Astrocyte of the spinal cord (primary cell): ENCODE measurements at regions not wholly inside any gene's neighbourhood (a gene's known extent, or its start where the extent isn't known, plus 50 kb on each side); places are given as distances from the start of the nearest gene placed in this dataset.
A peak's percentile ranks its signal among the peaks of the same experiment; 100 is the strongest.
"Not testable (repeated sequence)": the region's sequence is repeated elsewhere in the genome, so short reads cannot be mapped to it uniquely, and the experiment has no call there.

Source experiments
- DNase-seq: peaks from one replicate; pipeline ENCODE4 v3.0.0; 2011; ENCODE audit warnings: low read depth, low spot score
- H3K4me3 ChIP-seq: 2 replicates; pipeline ENCODE4 v1.5.1; 2011; ENCODE audit warnings: low read depth, mild to moderate bottlenecking, low read length, moderate library complexity
- CTCF ChIP-seq: IDR thresholded peaks from 2 replicates; pipeline ENCODE4 v1.5.1; 2012; ENCODE audit warnings: low read depth, mild to moderate bottlenecking, low read length, inconsistent platforms
- in situ Hi-C: cut with HindIII; loops from 2 replicates; pipeline ENCODE4 v1.10.0; 2017; ENCODE audit warnings: low sequenced_read_pairs

- TF ChIP-seq CTCF, result peak; percentile 29
- in situ Hi-C loops, result no loop called here
- peak; percentile 9 for DNase-seq
- H3K4me3 ChIP-seq, result no peak overlapping the region
Observed at GRCh38 chr4:11954093-11954492, 525.4 kb upstream of the HS3ST1 start.

GRCh38 chr4:11949355-11949754 is 520.7 kb upstream of the HS3ST1 start:
- no peak for DNase-seq
- TF ChIP-seq CTCF, result no peak
- H3K4me3 ChIP-seq, result no peak overlapping the region
- in situ Hi-C loops, result no loop called here

- in situ Hi-C loops, H3K4me3 ChIP-seq, DNase-seq: not testable (repeated sequence)
Observed at GRCh38 chr4:11947629-11948028, 518.9 kb upstream of the HS3ST1 start.

GRCh38 chr4:11937941-11938340 is 509.2 kb upstream of the HS3ST1 start:
- no peak for TF ChIP-seq CTCF
- in situ Hi-C loops, result no loop called here

GRCh38 chr4:11931266-11931820 is 502.6 kb upstream of the HS3ST1 start:
- in situ Hi-C loops, result no loop called here
- TF ChIP-seq CTCF, result no peak
- no peak for DNase-seq
- no peak overlapping the region for H3K4me3 ChIP-seq

More at GRCh38 chr4:11937941-11938340, 509.2 kb upstream of the HS3ST1 start:
- H3K4me3 ChIP-seq, result no peak overlapping the region
- no peak for DNase-seq

GRCh38 chr4:11929080-11929479 is 500.4 kb upstream of the HS3ST1 start:
- TF ChIP-seq CTCF, result no peak
- no peak overlapping the region for H3K4me3 ChIP-seq
- in situ Hi-C loops, result no loop called here
- no peak for DNase-seq

GRCh38 chr4:11919316-11919715 is 490.6 kb upstream of the HS3ST1 start:
- no peak for DNase-seq
- no peak for TF ChIP-seq CTCF
- in situ Hi-C loops, result no loop called here
- no peak overlapping the region for H3K4me3 ChIP-seq
